Endodermal cell (in vitro differentiated cells): ENCODE measurements at regions not wholly inside any gene's neighbourhood (a gene's known extent, or its start where the extent isn't known, plus 50 kb on each side); places are given as distances from the start of the nearest gene placed in this dataset.

Source experiments
- DNase-seq: peaks from one replicate; pipeline ENCODE4 v3.0.0-alpha.2; 2017
- H3K27ac ChIP-seq: 2 replicates; pipeline ENCODE4 v1.5.1; 2013; ENCODE audit warnings: mild to moderate bottlenecking, low read depth, low read length, moderate library complexity
- H3K27me3 ChIP-seq: 2 replicates; pipeline ENCODE4 v1.6.1; 2013; ENCODE audit warnings: mild to moderate bottlenecking, low read length, moderate library complexity; ENCODE audit not compliant: insufficient read depth, control insufficient read depth, poor library complexity, severe bottlenecking
- H3K36me3 ChIP-seq: 2 replicates; pipeline ENCODE4 v1.7.0; 2013; ENCODE audit warnings: mild to moderate bottlenecking, low read length, moderate library complexity; ENCODE audit not compliant: control insufficient read depth, insufficient read depth
- H3K4me1 ChIP-seq: one replicate; pipeline ENCODE4 v1.7.0; 2013; ENCODE audit warnings: low read length; ENCODE audit not compliant: control insufficient read depth, insufficient read depth
- H3K4me3 ChIP-seq: 2 replicates; pipeline ENCODE4 v1.5.1; 2013; ENCODE audit warnings: mild to moderate bottlenecking, low read length, moderate library complexity
- H3K9ac ChIP-seq: 2 replicates; pipeline ENCODE4 v1.6.1; 2013; ENCODE audit warnings: mild to moderate bottlenecking, low read length, moderate library complexity; ENCODE audit not compliant: poor library complexity, severe bottlenecking; ENCODE audit errors: extremely low read depth
- H3K9me3 ChIP-seq: 2 replicates; pipeline ENCODE4 v1.6.1; 2013; ENCODE audit warnings: mild to moderate bottlenecking, low read length, moderate library complexity; ENCODE audit not compliant: control insufficient read depth
- H3K27ac Mint-ChIP-seq: 2 replicates; pipeline ENCODE4 v1.8.0; 2020; ENCODE audit warnings: mixed read lengths
- H3K27me3 Mint-ChIP-seq: 2 replicates; pipeline ENCODE4 v1.8.0; 2021; ENCODE audit warnings: mild to moderate bottlenecking, mixed read lengths; ENCODE audit not compliant: insufficient read depth
- H3K36me3 Mint-ChIP-seq: 2 replicates; pipeline ENCODE4 v1.8.0; 2020; ENCODE audit warnings: low read depth, mixed read lengths
- H3K4me1 Mint-ChIP-seq: 2 replicates; pipeline ENCODE4 v1.8.0; 2020; ENCODE audit warnings: mixed read lengths
- H3K4me3 Mint-ChIP-seq: 2 replicates; pipeline ENCODE4 v1.8.0; 2020; ENCODE audit warnings: mild to moderate bottlenecking, moderate library complexity, mixed read lengths
- H3K9me3 Mint-ChIP-seq: 2 replicates; pipeline ENCODE4 v1.8.0; 2020; ENCODE audit warnings: mild to moderate bottlenecking, mixed read lengths
- CTCF ChIP-seq: fragments of 200-600 bp; sonication (generic); conservative IDR thresholded peaks from 2 replicates; pipeline ENCODE4 v1.5.0; 2021; ENCODE audit warnings: antibody characterized with exemption, mild to moderate bottlenecking
- WGBS, 2 experiments: methylation state at CpG; one replicate each; pipeline versions ENCODE4 v1.1.5 to v1.1.7; 2013; ENCODE audit warnings: missing lambda C conversion rate in 2 of 2, mixed read lengths in 1 of 2; ENCODE audit not compliant: insufficient coverage in 1 of 2, insufficient read length in 1 of 2; 5-methylcytosine and 5-hydroxymethylcytosine counted together

GRCh38 chr7:113460067-113460466, 341.7 kb upstream of the SMIM30 start:
- Mint-ChIP-seq H3K4me3 (no peak overlapping the region), H3K4me1 (no peaks in the 10 kb centered on the region), H3K36me3 (no peaks in the 10 kb centered on the region), H3K27me3 (no peaks in the 10 kb centered on the region), H3K9me3 (peaks cover 71% of the 10 kb centered on the region), H3K27ac (no peak overlapping the region)
- H3K27ac ChIP-seq: no peak overlapping the region
- no peak for DNase-seq
- H3K9me3 ChIP-seq: no peaks in the 10 kb centered on the region
- no peak overlapping the region for H3K9ac ChIP-seq
- no peaks in the 10 kb centered on the region for H3K4me1 ChIP-seq
- WGBS, 2 experiments: 86 to 90% methylated on average over 5 of the region's 5 CpGs
- no peak for TF ChIP-seq CTCF
- no peak overlapping the region for H3K4me3 ChIP-seq
- H3K36me3 ChIP-seq: no peaks in the 10 kb centered on the region
- no peaks in the 10 kb centered on the region for H3K27me3 ChIP-seq

- Histone ChIP-seq H3K27ac (no peak overlapping the region), H3K27me3 (no peaks in the 10 kb centered on the region), H3K9me3 (no peaks in the 10 kb centered on the region), H3K4me3 (no peak overlapping the region), H3K36me3 (no peaks in the 10 kb centered on the region), H3K4me1 (no peaks in the 10 kb centered on the region), H3K9ac (no peak overlapping the region)
- TF ChIP-seq CTCF: no peak
- Mint-ChIP-seq H3K4me1 (no peaks in the 10 kb centered on the region), H3K9me3 (peaks cover 54% of the 10 kb centered on the region), H3K4me3 (no peak overlapping the region), H3K27ac (no peak overlapping the region), H3K27me3 (no peaks in the 10 kb centered on the region), H3K36me3 (no peaks in the 10 kb centered on the region)
- WGBS, 2 experiments: 72 to 84% methylated on average over 5 to 11 of the region's 11 CpGs
- no peak for DNase-seq
Observed at GRCh38 chr7:113456533-113456932, 338.2 kb upstream of the SMIM30 start.

GRCh38 chr7:113454597-113455169, 336.3 kb upstream of the SMIM30 start:
- peaks cover 53% of the 10 kb centered on the region for H3K9me3 Mint-ChIP-seq
- Histone ChIP-seq H3K4me1 (no peaks in the 10 kb centered on the region), H3K4me3 (no peak overlapping the region), H3K9me3 (no peaks in the 10 kb centered on the region), H3K27me3 (no peaks in the 10 kb centered on the region), H3K9ac (no peak overlapping the region), H3K36me3 (no peaks in the 10 kb centered on the region), H3K27ac (no peak overlapping the region)
- DNase-seq: no peak
- TF ChIP-seq CTCF: no peak
- H3K4me1 Mint-ChIP-seq: no peaks in the 10 kb centered on the region
- no peak overlapping the region for H3K4me3 Mint-ChIP-seq
- H3K36me3 Mint-ChIP-seq: no peaks in the 10 kb centered on the region
- no peak overlapping the region for H3K27ac Mint-ChIP-seq
- no peaks in the 10 kb centered on the region for H3K27me3 Mint-ChIP-seq
- WGBS, 2 experiments: 78 to 100% methylated on average over 1 to 3 of the region's 3 CpGs
